ENCODE measurements at regions not wholly inside any gene's neighbourhood (a gene's known extent, or its start where the extent isn't known, plus 50 kb on each side); places are given as distances from the start of the nearest gene placed in this dataset.

DNA sequence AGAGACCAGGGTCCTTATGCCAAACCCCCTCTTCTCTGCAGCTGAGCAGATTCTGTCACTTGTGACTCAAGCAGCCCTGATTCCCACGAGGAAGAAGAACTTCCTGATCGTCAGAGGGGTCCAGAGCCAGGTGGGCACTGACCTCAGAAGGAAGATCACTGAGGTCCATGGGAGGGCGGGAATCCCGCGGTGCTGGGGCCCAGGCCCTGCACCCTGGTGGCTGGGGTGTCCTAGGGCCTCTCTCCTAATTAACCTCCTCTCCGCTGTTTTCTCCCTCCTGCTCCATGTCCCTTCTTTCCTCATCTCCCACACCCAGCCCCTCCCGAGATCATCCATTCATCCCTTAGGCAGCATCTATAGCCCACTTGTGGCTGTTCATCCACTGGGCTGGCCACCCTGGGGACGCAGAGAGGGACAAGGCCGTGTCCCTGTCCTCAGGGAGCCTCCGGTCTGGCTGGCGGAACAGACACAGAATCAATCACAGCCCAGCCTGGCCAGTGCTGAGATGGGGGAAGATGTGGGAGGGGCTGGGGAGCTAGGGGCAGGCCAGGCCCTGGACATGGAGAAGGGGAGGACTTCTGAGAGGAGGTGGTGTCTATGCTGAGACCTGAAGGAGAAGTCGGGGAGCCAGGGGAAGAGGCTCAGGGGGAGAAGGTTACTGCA, 638.3 kb downstream of the MATN1 start:
- WGBS (ENCODE audit: low lambda C conversion rate): 25% methylated on average over 10 of the region's 12 CpGs
- ChIA-PET POLR2A (no interaction called here), CTCF (ENCODE audit: low intra/inter-chr PET ratio, low total read pairs) (interaction anchor here (1.9 kb wide), 1 partner anchor 292 kb away, joined by 6 read pairs; no protein-coding TSS in a partner anchor)
- H3K9ac ChIP-seq (ENCODE audit: insufficient read depth, low read depth, low read length): no peak overlapping the region
- TF ChIP-seq PITX1 (CRISPR knock-in tag; IDR thresholded peaks at IDR 0.05): no peak
- H3K36me3 ChIP-seq (replicated peaks in 1 of 2; ENCODE audit: control insufficient read depth in 1 of 2, insufficient read depth in 2 of 2, low read length in 2 of 2): no peaks in the 10 kb centered on the region
- ATAC-seq (no peak), DNase-seq (ENCODE audit: low spot score) (no peak), FAIRE-seq (no peak)
- no peaks in the 10 kb centered on the region for H3K79me2 ChIP-seq (ENCODE audit: insufficient read depth, low read length)
- H2AFZ ChIP-seq (ENCODE audit: low read length): no peak overlapping the region
- intact Hi-C loops (cut with micrococcal nuclease; ENCODE audit: unreplicated experiment): no loop called here
- no peak overlapping the region for H3K4me3 ChIP-seq (replicated peaks in 1 of 3; ENCODE audit: insufficient read depth in 1 of 3, low read depth in 2 of 3, low read length in 3 of 3)
- no peak overlapping the region for H3K4me2 ChIP-seq (ENCODE audit: low read depth, low read length)
- BruUV-seq (replicated peaks): no TSS peak
- H3K27me3 ChIP-seq (ENCODE audit: control insufficient read depth in 1 of 2, insufficient read depth in 2 of 2, low read length in 2 of 2): peaks cover 2 to 22% of the 10 kb centered on the region in 2 experiments; a peak in 3 of 5 replicates
- H3K27ac ChIP-seq (ENCODE audit: extremely low read length, insufficient read depth, low read length): no peak overlapping the region
- H3K9me3 ChIP-seq (ENCODE audit: low read length): no peaks in the 10 kb centered on the region
- in situ Hi-C loops (cut with HindIII; ENCODE audit: extremely low pct_ligation_motif_present, low pct_unique_long_range_greater_than_20kb): loop anchor here (10.0 to 25.0 kb wide), 2 partner anchors 290 to 698 kb away; no protein-coding TSS in a partner anchor
- peaks cover 13% of the 10 kb centered on the region for H3K4me1 ChIP-seq (ENCODE audit: insufficient read depth, low read length)
- no peaks in the 10 kb centered on the region for H4K20me1 ChIP-seq (ENCODE audit: insufficient read depth, low read length)

DNA sequence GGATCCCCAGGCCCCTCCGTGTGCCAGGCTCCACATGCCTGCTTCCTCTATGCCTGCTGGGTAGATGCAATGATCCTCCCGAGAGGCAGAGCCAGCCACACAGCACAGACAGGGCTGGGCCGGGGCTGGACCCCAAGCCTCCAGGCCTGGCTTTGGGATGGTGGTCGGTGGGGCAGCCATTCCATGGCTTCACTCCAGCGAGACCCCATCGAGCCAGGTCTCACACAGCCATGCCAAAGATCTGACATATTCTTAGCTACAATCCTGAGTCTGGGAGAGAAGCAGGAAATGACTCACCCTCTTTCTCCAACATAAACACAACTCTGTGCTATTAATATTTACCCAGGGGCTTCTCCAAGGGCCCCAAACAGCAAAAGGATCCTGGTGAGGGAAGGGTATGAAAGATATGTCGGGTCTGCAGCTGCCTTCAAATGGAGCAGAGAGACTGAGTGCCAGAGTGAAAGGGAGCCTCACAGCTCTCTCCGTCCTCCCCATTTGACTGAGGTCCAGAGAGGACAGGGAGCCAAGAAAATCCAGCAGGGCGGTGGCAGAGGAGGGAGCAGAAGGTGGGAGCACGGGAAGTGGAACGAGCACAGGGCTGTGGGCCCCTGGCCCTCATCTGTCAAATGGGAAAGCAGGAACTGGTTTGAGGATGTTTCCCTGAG, 639.5 kb downstream of the MATN1 start:
- no TSS peak for BruUV-seq (replicated peaks)
- Histone ChIP-seq H3K4me2 (ENCODE audit: low read depth, low read length) (no peak overlapping the region), H3K9me3 (ENCODE audit: low read length) (no peaks in the 10 kb centered on the region), H3K27ac (ENCODE audit: extremely low read length, insufficient read depth, low read length) (no peak overlapping the region), H3K36me3 (replicated peaks in 1 of 2; ENCODE audit: control insufficient read depth in 1 of 2, insufficient read depth in 2 of 2, low read length in 2 of 2) (no peaks in the 10 kb centered on the region), H4K20me1 (ENCODE audit: insufficient read depth, low read length) (no peaks in the 10 kb centered on the region), H3K9ac (ENCODE audit: insufficient read depth, low read depth, low read length) (no peak overlapping the region), H3K4me3 (replicated peaks in 1 of 3; ENCODE audit: insufficient read depth in 1 of 3, low read depth in 2 of 3, low read length in 3 of 3) (no peak overlapping the region), H3K4me1 (ENCODE audit: insufficient read depth, low read length) (peaks cover 13% of the 10 kb centered on the region), H2AFZ (ENCODE audit: low read length) (no peak overlapping the region), H3K79me2 (ENCODE audit: insufficient read depth, low read length) (no peaks in the 10 kb centered on the region), H3K27me3 (ENCODE audit: control insufficient read depth in 1 of 2, insufficient read depth in 2 of 2, low read length in 2 of 2) (peaks cover 2 to 22% of the 10 kb centered on the region in 2 experiments; a peak in 3 of 5 replicates)
- in situ Hi-C loops (cut with HindIII; ENCODE audit: extremely low pct_ligation_motif_present, low pct_unique_long_range_greater_than_20kb): loop anchor here (10.0 to 25.0 kb wide), 2 partner anchors 289 to 697 kb away; no protein-coding TSS in a partner anchor
- POLR2A ChIA-PET: no interaction called here
- intact Hi-C loops (cut with micrococcal nuclease; ENCODE audit: unreplicated experiment): no loop called here
- CTCF ChIA-PET (ENCODE audit: low intra/inter-chr PET ratio, low total read pairs): no interaction called here
- WGBS (ENCODE audit: low lambda C conversion rate): 3% methylated on average over 9 of the region's 11 CpGs
- FAIRE-seq (no peak), DNase-seq (ENCODE audit: low spot score) (peak; percentile 6), ATAC-seq (no peak; the same call in 2 of the 3 replicates)
- TF ChIP-seq FOXM1 (CRISPR knock-in tag; IDR thresholded peaks at IDR 0.05) (no peak), HMGA1 (CRISPR knock-in tag; conservative IDR thresholded peaks at IDR 0.05) (no peak), FOSL2 (CRISPR knock-in tag; IDR thresholded peaks at IDR 0.05) (peak; percentile 70), MXD4 (CRISPR knock-in tag; IDR thresholded peaks at IDR 0.05) (no peak), ZNF263 (CRISPR knock-in tag; IDR thresholded peaks at IDR 0.05) (peak; percentile 82), ZC3H4 (CRISPR knock-in tag; IDR thresholded peaks at IDR 0.05; ENCODE audit: borderline replicate concordance) (no peak), ZNF205 (CRISPR knock-in tag; IDR thresholded peaks at IDR 0.05) (no peak), ZBTB7B (CRISPR knock-in tag; IDR thresholded peaks at IDR 0.05) (no peak), SUZ12 (IDR thresholded peaks at IDR 0.05; ENCODE audit: low read depth, low read length) (no peak), SP5 (CRISPR knock-in tag; IDR thresholded peaks at IDR 0.05; ENCODE audit: borderline replicate concordance, low read depth) (no peak)
- TF ChIP-seq, protein P1, sequence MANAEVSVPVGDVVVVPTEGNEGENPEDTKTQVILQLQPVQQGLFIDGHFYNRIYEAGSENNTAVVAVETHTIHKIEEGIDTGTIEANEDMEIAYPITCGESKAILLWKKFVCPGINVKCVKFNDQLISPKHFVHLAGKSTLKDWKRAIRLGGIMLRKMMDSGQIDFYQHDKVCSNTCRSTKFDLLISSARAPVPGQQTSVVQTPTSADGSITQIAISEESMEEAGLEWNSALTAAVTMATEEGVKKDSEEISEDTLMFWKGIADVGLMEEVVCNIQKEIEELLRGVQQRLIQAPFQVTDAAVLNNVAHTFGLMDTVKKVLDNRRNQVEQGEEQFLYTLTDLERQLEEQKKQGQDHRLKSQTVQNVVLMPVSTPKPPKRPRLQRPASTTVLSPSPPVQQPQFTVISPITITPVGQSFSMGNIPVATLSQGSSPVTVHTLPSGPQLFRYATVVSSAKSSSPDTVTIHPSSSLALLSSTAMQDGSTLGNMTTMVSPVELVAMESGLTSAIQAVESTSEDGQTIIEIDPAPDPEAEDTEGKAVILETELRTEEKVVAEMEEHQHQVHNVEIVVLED (CRISPR knock-in tag; IDR thresholded peaks at IDR 0.05; ENCODE audit: borderline replicate concordance): no peak
- TF ChIP-seq, protein P2, sequence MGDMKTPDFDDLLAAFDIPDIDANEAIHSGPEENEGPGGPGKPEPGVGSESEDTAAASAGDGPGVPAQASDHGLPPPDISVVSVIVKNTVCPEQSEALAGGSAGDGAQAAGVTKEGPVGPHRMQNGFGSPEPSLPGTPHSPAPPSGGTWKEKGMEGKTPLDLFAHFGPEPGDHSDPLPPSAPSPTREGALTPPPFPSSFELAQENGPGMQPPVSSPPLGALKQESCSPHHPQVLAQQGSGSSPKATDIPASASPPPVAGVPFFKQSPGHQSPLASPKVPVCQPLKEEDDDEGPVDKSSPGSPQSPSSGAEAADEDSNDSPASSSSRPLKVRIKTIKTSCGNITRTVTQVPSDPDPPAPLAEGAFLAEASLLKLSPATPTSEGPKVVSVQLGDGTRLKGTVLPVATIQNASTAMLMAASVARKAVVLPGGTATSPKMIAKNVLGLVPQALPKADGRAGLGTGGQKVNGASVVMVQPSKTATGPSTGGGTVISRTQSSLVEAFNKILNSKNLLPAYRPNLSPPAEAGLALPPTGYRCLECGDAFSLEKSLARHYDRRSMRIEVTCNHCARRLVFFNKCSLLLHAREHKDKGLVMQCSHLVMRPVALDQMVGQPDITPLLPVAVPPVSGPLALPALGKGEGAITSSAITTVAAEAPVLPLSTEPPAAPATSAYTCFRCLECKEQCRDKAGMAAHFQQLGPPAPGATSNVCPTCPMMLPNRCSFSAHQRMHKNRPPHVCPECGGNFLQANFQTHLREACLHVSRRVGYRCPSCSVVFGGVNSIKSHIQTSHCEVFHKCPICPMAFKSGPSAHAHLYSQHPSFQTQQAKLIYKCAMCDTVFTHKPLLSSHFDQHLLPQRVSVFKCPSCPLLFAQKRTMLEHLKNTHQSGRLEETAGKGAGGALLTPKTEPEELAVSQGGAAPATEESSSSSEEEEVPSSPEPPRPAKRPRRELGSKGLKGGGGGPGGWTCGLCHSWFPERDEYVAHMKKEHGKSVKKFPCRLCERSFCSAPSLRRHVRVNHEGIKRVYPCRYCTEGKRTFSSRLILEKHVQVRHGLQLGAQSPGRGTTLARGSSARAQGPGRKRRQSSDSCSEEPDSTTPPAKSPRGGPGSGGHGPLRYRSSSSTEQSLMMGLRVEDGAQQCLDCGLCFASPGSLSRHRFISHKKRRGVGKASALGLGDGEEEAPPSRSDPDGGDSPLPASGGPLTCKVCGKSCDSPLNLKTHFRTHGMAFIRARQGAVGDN (CRISPR knock-in tag; IDR thresholded peaks at IDR 0.05): peak; percentile 13; the same call in 1 of the 2 replicates
